AG04450 (cell line): ENCODE measurements at regions not wholly inside any gene's neighbourhood (a gene's known extent, or its start where the extent isn't known, plus 50 kb on each side); places are given as distances from the start of the nearest gene placed in this dataset.

Experiments used
- CTCF ChIA-PET: fragments of 300-600, 350-600 bp; formaldehyde crosslinking; extraction: SDS; loops from one replicate; lab custom pipeline; 2022; ENCODE audit warnings: antibody characterized with exemption, inconsistent platforms; lab: Charles Lee
- POLR2A ChIA-PET: fragments of 350-600 bp; formaldehyde crosslinking; extraction: SDS; loops from one replicate; lab custom pipeline; 2021; ENCODE audit warnings: antibody characterized with exemption, inconsistent platforms; lab: Yijun Ruan, JAX
- DNase-seq: peaks from one replicate; pipeline ENCODE4 v3.0.0-alpha.2; 2011; ENCODE audit warnings: low read depth, low spot score
- H3K27ac ChIP-seq: one replicate; pipeline ENCODE4 v1.5.1; 2012; ENCODE audit warnings: low read depth, low read length, control low read depth
- H3K27me3 ChIP-seq: one replicate; pipeline ENCODE4 v1.6.0; 2012; ENCODE audit warnings: low read length; ENCODE audit not compliant: control insufficient read depth, insufficient read depth
- H3K4me3 ChIP-seq: 2 replicates; pipeline ENCODE4 v1.5.1; 2011; ENCODE audit warnings: mild to moderate bottlenecking, low read depth, low read length, control low read depth
- H3K9me3 ChIP-seq: 2 replicates; pipeline ENCODE4 v1.5.1; 2012; ENCODE audit warnings: low read length; ENCODE audit not compliant: control insufficient read depth, insufficient read depth
- CTCF ChIP-seq: IDR thresholded peaks from 2 replicates; pipeline ENCODE4 v1.5.1; 2011; ENCODE audit warnings: low read depth, low read length, control low read depth, inconsistent platforms

GRCh38 chr13:104267206-104267811 is 1201.1 kb upstream of the SLC10A2 start:
- Histone ChIP-seq H3K27me3 (no peaks in the 10 kb centered on the region), H3K9me3 (no peaks in the 10 kb centered on the region), H3K27ac (no peak overlapping the region), H3K4me3 (no peak overlapping the region)
- POLR2A ChIA-PET: no interaction called here
- CTCF ChIA-PET: interaction anchor here (1.4 kb wide), 1 partner anchor 304 kb away, joined by 8 read pairs; no protein-coding TSS in a partner anchor
- DNase-seq: no peak
- TF ChIP-seq CTCF: no peak

- no peak for DNase-seq
- no peak for TF ChIP-seq CTCF
- no peaks in the 10 kb centered on the region for H3K9me3 ChIP-seq
- ChIA-PET POLR2A (no interaction called here), CTCF (no interaction called here)
- H3K27ac ChIP-seq: no peak overlapping the region
- no peaks in the 10 kb centered on the region for H3K27me3 ChIP-seq
- no peak overlapping the region for H3K4me3 ChIP-seq
Observed at GRCh38 chr13:104256701-104257100, 1190.5 kb upstream of the SLC10A2 start.

- H3K4me3 ChIP-seq: no peak overlapping the region
- no peaks in the 10 kb centered on the region for H3K27me3 ChIP-seq
- POLR2A ChIA-PET: no interaction called here
- DNase-seq: no peak
- CTCF ChIA-PET: interaction anchor here (0.7 kb wide), 1 partner anchor 309 kb away, joined by 3 read pairs; no protein-coding TSS in a partner anchor
- no peak for TF ChIP-seq CTCF
- H3K27ac ChIP-seq: no peak overlapping the region
- H3K9me3 ChIP-seq: no peaks in the 10 kb centered on the region
Observed at GRCh38 chr13:104253063-104253680, 1187.0 kb upstream of the SLC10A2 start.

- no peak for TF ChIP-seq CTCF
- POLR2A ChIA-PET: interaction anchor here (0.5 kb wide), 1 partner anchor 35 kb away, joined by 3 read pairs; no protein-coding TSS in a partner anchor
- Histone ChIP-seq H3K4me3 (no peak overlapping the region), H3K9me3 (no peaks in the 10 kb centered on the region), H3K27ac (no peak overlapping the region), H3K27me3 (no peaks in the 10 kb centered on the region)
- CTCF ChIA-PET: no interaction called here
- DNase-seq: no peak
Observed at GRCh38 chr13:104251931-104252330, 1185.7 kb upstream of the SLC10A2 start.

GRCh38 chr13:104246955-104247354 is 1180.7 kb upstream of the SLC10A2 start:
- POLR2A ChIA-PET: no interaction called here
- DNase-seq: no peak
- no peak for TF ChIP-seq CTCF
- Histone ChIP-seq H3K27me3 (no peaks in the 10 kb centered on the region), H3K4me3 (no peak overlapping the region), H3K9me3 (no peaks in the 10 kb centered on the region), H3K27ac (no peak overlapping the region)
- CTCF ChIA-PET: no interaction called here
